Astrocyte (in vitro differentiated cells and primary cell): ENCODE measurements at regions not wholly inside any gene's neighbourhood (a gene's known extent, or its start where the extent isn't known, plus 50 kb on each side); places are given as distances from the start of the nearest gene placed in this dataset.

Experiments
- DNase-seq: peaks from one replicate; pipeline ENCODE4 v3.0.0-alpha.2; 2010; ENCODE audit warnings: low read depth
- FAIRE-seq: peaks from 2 replicates; lab custom pipeline; 2011; peaks lifted over from hg19 to GRCh38; lab: Jason Lieb, UNC
- H2AFZ ChIP-seq: 2 replicates; pipeline ENCODE4 v1.6.0; 2012; ENCODE audit warnings: low read depth, low read length, inconsistent platforms
- H3K27ac ChIP-seq: 2 replicates; pipeline ENCODE4 v1.5.1; 2011; ENCODE audit warnings: low read depth, low read length, inconsistent platforms
- H3K27me3 ChIP-seq: 2 replicates; pipeline ENCODE4 v1.6.0; 2011; ENCODE audit warnings: low read length, inconsistent platforms; ENCODE audit not compliant: insufficient read depth
- H3K36me3 ChIP-seq: 2 replicates; pipeline ENCODE4 v1.5.1; 2011; ENCODE audit warnings: low read length, inconsistent platforms; ENCODE audit not compliant: insufficient read depth
- H3K4me1 ChIP-seq: 2 replicates; pipeline ENCODE4 v1.5.1; 2011; ENCODE audit warnings: low read length, inconsistent platforms; ENCODE audit not compliant: insufficient read depth
- H3K4me2 ChIP-seq: 2 replicates; pipeline ENCODE4 v1.6.0; 2012; ENCODE audit warnings: low read length, inconsistent platforms
- H3K4me3 ChIP-seq: 2 replicates; pipeline ENCODE4 v1.5.1; 2011; ENCODE audit warnings: low read depth, mild to moderate bottlenecking, low read length, inconsistent platforms; ENCODE audit not compliant: insufficient read depth
- H3K79me2 ChIP-seq: 2 replicates; pipeline ENCODE4 v1.6.0; 2012; ENCODE audit warnings: mild to moderate bottlenecking, low read length, inconsistent platforms; ENCODE audit not compliant: insufficient read depth
- H3K9ac ChIP-seq: 2 replicates; pipeline ENCODE4 v1.6.0; 2012; ENCODE audit warnings: mild to moderate bottlenecking, low read length, inconsistent platforms
- H3K9me3 ChIP-seq: 2 replicates; pipeline ENCODE4 v1.5.1; 2012; ENCODE audit warnings: low read depth, mild to moderate bottlenecking, low read length, inconsistent platforms; ENCODE audit not compliant: insufficient read depth
- H4K20me1 ChIP-seq: 2 replicates; pipeline ENCODE4 v1.6.0; 2012; ENCODE audit warnings: low read length, inconsistent platforms; ENCODE audit not compliant: insufficient read depth
- H3K27ac Mint-ChIP-seq: one replicate; pipeline ENCODE4 v1.8.0; 2021; ENCODE audit warnings: mild to moderate bottlenecking, mixed read lengths; ENCODE audit not compliant: unreplicated experiment
- H3K27me3 Mint-ChIP-seq: one replicate; pipeline ENCODE4 v1.8.0; 2021; ENCODE audit warnings: low read depth, mixed read lengths; ENCODE audit not compliant: unreplicated experiment
- H3K36me3 Mint-ChIP-seq: one replicate; pipeline ENCODE4 v1.8.0; 2021; ENCODE audit warnings: low read depth, mixed read lengths; ENCODE audit not compliant: unreplicated experiment
- H3K4me1 Mint-ChIP-seq: one replicate; pipeline ENCODE4 v1.8.0; 2021; ENCODE audit warnings: low read depth, mixed read lengths; ENCODE audit not compliant: unreplicated experiment
- H3K4me3 Mint-ChIP-seq: one replicate; pipeline ENCODE4 v1.8.0; 2021; ENCODE audit warnings: mild to moderate bottlenecking, moderate library complexity, mixed read lengths; ENCODE audit not compliant: unreplicated experiment
- H3K9me3 Mint-ChIP-seq: one replicate; pipeline ENCODE4 v1.8.0; 2021; ENCODE audit warnings: mild to moderate bottlenecking, mixed read lengths; ENCODE audit not compliant: unreplicated experiment
- CTCF ChIP-seq: IDR thresholded peaks from 2 replicates; pipeline ENCODE4 v1.5.1; 2011; ENCODE audit warnings: low read depth, mild to moderate bottlenecking, inconsistent platforms, low read length, moderate library complexity; ENCODE audit not compliant: insufficient read depth
- EZH2 ChIP-seq: IDR thresholded peaks from 2 replicates; pipeline ENCODE4 v1.6.1; 2012; ENCODE audit warnings: mild to moderate bottlenecking, low read length, inconsistent platforms; ENCODE audit not compliant: insufficient read depth

GRCh38 chr4:33062155-33062806 lies 2342.1 kb downstream of the PCDH7 start:
- H3K9ac ChIP-seq: no peak overlapping the region
- DNase-seq (no peak), FAIRE-seq (no peak)
- H3K79me2 ChIP-seq: no peaks in the 10 kb centered on the region
- H3K27ac ChIP-seq: no peak overlapping the region
- peaks cover 14% of the 10 kb centered on the region for H3K4me1 ChIP-seq
- no peaks in the 10 kb centered on the region for H3K36me3 ChIP-seq
- no peaks in the 10 kb centered on the region for H3K27me3 Mint-ChIP-seq
- no peak overlapping the region for H3K4me3 Mint-ChIP-seq
- TF ChIP-seq CTCF (no peak), EZH2 (no peak)
- no peaks in the 10 kb centered on the region for H3K36me3 Mint-ChIP-seq
- H4K20me1 ChIP-seq: no peaks in the 10 kb centered on the region
- H3K27ac Mint-ChIP-seq: peak overlapping the region; percentile 90
- H3K4me1 Mint-ChIP-seq: peaks cover 30% of the 10 kb centered on the region
- no peak overlapping the region for H2AFZ ChIP-seq
- no peak overlapping the region for H3K4me3 ChIP-seq
- H3K9me3 Mint-ChIP-seq: no peaks in the 10 kb centered on the region
- no peak overlapping the region for H3K4me2 ChIP-seq
- no peaks in the 10 kb centered on the region for H3K9me3 ChIP-seq
- H3K27me3 ChIP-seq: no peaks in the 10 kb centered on the region

DNA sequence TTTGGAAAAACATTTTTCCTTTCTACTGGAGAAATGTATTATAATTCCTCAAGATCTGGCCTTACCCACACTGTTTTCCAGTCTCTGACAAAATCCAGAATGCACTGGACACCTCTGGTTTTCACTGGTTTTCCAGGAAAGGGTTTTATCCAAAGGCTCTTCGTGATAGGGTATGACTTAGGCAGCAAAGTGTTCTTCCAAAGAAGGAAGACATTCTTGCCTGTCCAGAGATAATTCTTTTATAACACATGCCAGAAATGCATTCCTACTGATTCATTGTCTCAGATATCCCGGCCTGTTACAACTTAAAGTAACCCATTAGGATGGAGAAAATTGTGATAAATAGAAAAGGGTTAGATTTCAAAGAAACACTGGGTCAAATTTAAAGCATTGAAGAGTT lies 2343.1 kb downstream of the PCDH7 start:
- Histone ChIP-seq H3K4me2 (no peak overlapping the region), H4K20me1 (no peaks in the 10 kb centered on the region), H3K9ac (no peak overlapping the region), H3K9me3 (no peaks in the 10 kb centered on the region), H2AFZ (no peak overlapping the region), H3K36me3 (no peaks in the 10 kb centered on the region), H3K4me3 (no peak overlapping the region), H3K4me1 (peaks cover 14% of the 10 kb centered on the region), H3K79me2 (no peaks in the 10 kb centered on the region), H3K27ac (peak overlapping the region; percentile 45), H3K27me3 (no peaks in the 10 kb centered on the region)
- DNase-seq (peak; percentile 76), FAIRE-seq (peak; percentile 63)
- no peaks in the 10 kb centered on the region for H3K36me3 Mint-ChIP-seq
- H3K9me3 Mint-ChIP-seq: no peaks in the 10 kb centered on the region
- peak overlapping the region; percentile 90 for H3K27ac Mint-ChIP-seq
- TF ChIP-seq EZH2 (no peak), CTCF (no peak)
- peaks cover 30% of the 10 kb centered on the region for H3K4me1 Mint-ChIP-seq
- no peak overlapping the region for H3K4me3 Mint-ChIP-seq
- H3K27me3 Mint-ChIP-seq: no peaks in the 10 kb centered on the region

- no peak overlapping the region for H3K4me3 Mint-ChIP-seq
- TF ChIP-seq CTCF (no peak), EZH2 (no peak)
- FAIRE-seq (peak; percentile 55), DNase-seq (no peak)
- H3K79me2 ChIP-seq: no peaks in the 10 kb centered on the region
- no peak overlapping the region for H3K9ac ChIP-seq
- H3K27ac ChIP-seq: peak overlapping the region; percentile 22
- H3K36me3 ChIP-seq: no peaks in the 10 kb centered on the region
- H3K36me3 Mint-ChIP-seq: no peaks in the 10 kb centered on the region
- no peak overlapping the region for H3K4me2 ChIP-seq
- H3K4me3 ChIP-seq: no peak overlapping the region
- no peaks in the 10 kb centered on the region for H3K9me3 ChIP-seq
- peaks cover 30% of the 10 kb centered on the region for H3K4me1 Mint-ChIP-seq
- no peaks in the 10 kb centered on the region for H3K27me3 Mint-ChIP-seq
- H3K27ac Mint-ChIP-seq: peak overlapping the region; percentile 90
- no peaks in the 10 kb centered on the region for H3K9me3 Mint-ChIP-seq
- H2AFZ ChIP-seq: no peak overlapping the region
- no peaks in the 10 kb centered on the region for H3K27me3 ChIP-seq
- no peaks in the 10 kb centered on the region for H4K20me1 ChIP-seq
- H3K4me1 ChIP-seq: peaks cover 14% of the 10 kb centered on the region
Observed at GRCh38 chr4:33064238-33064637, 2344.1 kb downstream of the PCDH7 start.
